H1 (cell line): ENCODE measurements at regions not wholly inside any gene's neighbourhood (a gene's known extent, or its start where the extent isn't known, plus 50 kb on each side); places are given as distances from the start of the nearest gene placed in this dataset.

Experiments used
- CTCF ChIA-PET: fragments of 300-600 bp; sonication (Branson Sonifier 250); formaldehyde crosslinking; loops from one replicate; lab custom pipeline; 2021; ENCODE audit not compliant: partially characterized antibody; lab: Charles Lee
- POLR2A ChIA-PET: fragments of 300-600 bp; sonication (Branson Sonifier 250); formaldehyde crosslinking; loops from one replicate; lab custom pipeline; 2021; ENCODE audit warnings: inconsistent platforms; ENCODE audit not compliant: partially characterized antibody; lab: Charles Lee
- DNase-seq, 2 experiments: peaks; one replicate each; pipeline versions ENCODE4 v3.0.0 to v3.0.0-alpha.2; 2010 to 2022; ENCODE audit warnings: low spot score in 2 of 2, low read depth in 1 of 2, mixed read lengths in 1 of 2
- FAIRE-seq: peaks from 2 replicates; lab custom pipeline; 2011; peaks lifted over from hg19 to GRCh38; lab: Jason Lieb, UNC
- H2AFZ ChIP-seq: 2 replicates; pipeline ENCODE4 v1.8.1; 2012; ENCODE audit warnings: low read length, inconsistent platforms
- H2AK5ac ChIP-seq: 2 replicates; pipeline ENCODE4 v1.6.1; 2013; ENCODE audit warnings: low read depth, low read length
- H2BK120ac ChIP-seq: replicated peaks from 2 replicates; pipeline ENCODE3; 2013; ENCODE audit warnings: low read depth, low read length, inconsistent platforms
- H2BK12ac ChIP-seq: 2 replicates; pipeline ENCODE4 v1.6.1; 2013; ENCODE audit warnings: low read depth, low read length
- H2BK15ac ChIP-seq: 2 replicates; pipeline ENCODE4 v1.6.1; 2013; ENCODE audit warnings: low read length
- H2BK20ac ChIP-seq: 2 replicates; pipeline ENCODE4 v1.6.1; 2013; ENCODE audit warnings: low read length
- H2BK5ac ChIP-seq: 2 replicates; pipeline ENCODE4 v1.6.1; 2013; ENCODE audit warnings: low read depth, low read length
- H3K14ac ChIP-seq: 2 replicates; pipeline ENCODE4 v1.6.1; 2013; ENCODE audit warnings: inconsistent platforms; ENCODE audit not compliant: insufficient read length
- H3K18ac ChIP-seq: 2 replicates; pipeline ENCODE4 v1.6.1; 2013; ENCODE audit warnings: low read length; ENCODE audit errors: extremely low read depth
- H3K23ac ChIP-seq: 2 replicates; pipeline ENCODE4 v1.6.1; 2013; ENCODE audit warnings: inconsistent platforms; ENCODE audit not compliant: insufficient read length
- H3K23me2 ChIP-seq: 2 replicates; pipeline ENCODE4 v1.6.1; 2013; ENCODE audit warnings: low read depth, low read length
- H3K27ac ChIP-seq: 2 replicates; pipeline ENCODE4 v1.6.1; 2011; ENCODE audit warnings: low read depth, low read length, inconsistent platforms
- H3K27me3 ChIP-seq, 4 experiments: replicated peaks in 1 of 4; 1 replicate in 1 of 4; 2 replicates in 3 of 4; pipeline versions ENCODE4 v1.6.1 to v1.8.1; 2011 to 2013; ENCODE audit warnings: low read length in 3 of 4, mild to moderate bottlenecking in 3 of 4, inconsistent platforms in 2 of 4, mixed read lengths in 2 of 4, moderate library complexity in 1 of 4; ENCODE audit not compliant: control insufficient read depth in 3 of 4, insufficient read depth in 3 of 4; ENCODE audit errors: extremely low read depth in 1 of 4
- H3K36me3 ChIP-seq, 4 experiments: 2 replicates each; pipeline versions ENCODE4 v1.6.1 to v1.8.1; 2011 to 2013; ENCODE audit warnings: mild to moderate bottlenecking in 4 of 4, low read length in 3 of 4, moderate library complexity in 2 of 4, control low read depth in 1 of 4, inconsistent platforms in 1 of 4; ENCODE audit not compliant: insufficient read depth in 4 of 4, control insufficient read depth in 2 of 4
- H3K4ac ChIP-seq: replicated peaks from 2 replicates; pipeline ENCODE3; 2013; ENCODE audit warnings: low read length, low read depth, mixed read lengths, inconsistent platforms; ENCODE audit not compliant: insufficient read length
- H3K4me1 ChIP-seq, 4 experiments: replicated peaks in 1 of 4; 1 replicate in 1 of 4; 2 replicates in 3 of 4; pipeline versions ENCODE4 v1.6.1 to v1.8.1; 2011 to 2013; ENCODE audit warnings: low read length in 3 of 4, inconsistent platforms in 2 of 4, mixed read lengths in 1 of 4; ENCODE audit not compliant: insufficient read depth in 4 of 4, control insufficient read depth in 3 of 4
- H3K4me2 ChIP-seq, 2 experiments: 2 replicates each; pipeline versions ENCODE4 v1.6.1 to v1.8.1; 2011 to 2013; ENCODE audit warnings: low read depth in 2 of 2, low read length in 2 of 2, control low read depth in 1 of 2, inconsistent platforms in 1 of 2, mild to moderate bottlenecking in 1 of 2; ENCODE audit not compliant: insufficient read depth in 1 of 2
- H3K4me3 ChIP-seq, 4 experiments: fragments of 200-600, 300-600 bp in 1 of 4; sonication (generic), shearing (Covaris generic), sonication (Bioruptor Twin) in 1 of 4; 2 replicates each; pipeline versions ENCODE4 v1.5.1 to v1.8.1; 2011 to 2016; ENCODE audit warnings: low read length in 4 of 4, low read depth in 3 of 4, control low read depth in 2 of 4, inconsistent platforms in 2 of 4, mild to moderate bottlenecking in 2 of 4, mixed read lengths in 1 of 4, moderate library complexity in 1 of 4; ENCODE audit not compliant: insufficient read depth in 2 of 4; ENCODE audit errors: extremely low read depth in 1 of 4
- H3K56ac ChIP-seq: replicated peaks from 2 replicates; pipeline ENCODE3; 2013; ENCODE audit warnings: low read depth, mild to moderate bottlenecking, mixed read lengths, low read length, inconsistent platforms; ENCODE audit not compliant: insufficient read length
- H3K79me1 ChIP-seq: 2 replicates; pipeline ENCODE4 v1.6.1; 2013; ENCODE audit warnings: low read depth, low read length, control low read depth
- H3K79me2 ChIP-seq, 2 experiments: 2 replicates each; pipeline versions ENCODE4 v1.6.1 to v1.8.1; 2012 to 2013; ENCODE audit warnings: low read length in 2 of 2, mild to moderate bottlenecking in 2 of 2, inconsistent platforms in 1 of 2; ENCODE audit not compliant: insufficient read depth in 2 of 2, control insufficient read depth in 1 of 2
- H3K9ac ChIP-seq, 4 experiments: replicated peaks in 1 of 4; 1 replicate in 1 of 4; 2 replicates in 3 of 4; pipeline versions ENCODE4 v1.6.1 to v1.8.1; 2011 to 2013; ENCODE audit warnings: low read depth in 3 of 4, low read length in 3 of 4, control low read depth in 2 of 4, mild to moderate bottlenecking in 2 of 4, moderate library complexity in 2 of 4, inconsistent platforms in 1 of 4; ENCODE audit errors: extremely low read depth in 1 of 4
- H3K9me3 ChIP-seq, 2 experiments: 2 replicates each; pipeline versions ENCODE4 v1.6.1 to v1.8.1; 2012 to 2013; ENCODE audit warnings: mild to moderate bottlenecking in 2 of 2, moderate library complexity in 2 of 2, control low read depth in 1 of 2, inconsistent platforms in 1 of 2, low read depth in 1 of 2, low read length in 1 of 2, mixed read lengths in 1 of 2; ENCODE audit not compliant: insufficient read depth in 2 of 2
- H4K20me1 ChIP-seq, 2 experiments: replicated peaks in 1 of 2; 2 replicates each; pipeline versions ENCODE3 to v1.8.1; 2011 to 2013; ENCODE audit warnings: inconsistent platforms in 2 of 2, low read length in 2 of 2, mild to moderate bottlenecking in 1 of 2; ENCODE audit not compliant: insufficient read depth in 2 of 2, control insufficient read depth in 1 of 2
- H4K5ac ChIP-seq: 2 replicates; pipeline ENCODE4 v1.6.1; 2013; ENCODE audit warnings: low read length, low read depth, mixed read lengths, inconsistent platforms; ENCODE audit not compliant: insufficient read length
- H4K8ac ChIP-seq: 2 replicates; pipeline ENCODE4 v1.8.0; 2013; ENCODE audit warnings: mild to moderate bottlenecking, moderate library complexity, low read length, inconsistent platforms; ENCODE audit not compliant: insufficient read depth; ENCODE audit errors: extremely low read depth
- H4K91ac ChIP-seq: replicated peaks from 2 replicates; pipeline ENCODE3; 2013; ENCODE audit warnings: low read length, mixed read lengths, inconsistent platforms; ENCODE audit not compliant: insufficient read length
- CBX5 ChIP-seq: fragments of 300-800, 300-1000 bp; sonication (generic); IDR thresholded peaks from 2 replicates; pipeline ENCODE4 v1.7.1; 2016; ENCODE audit warnings: antibody characterized with exemption, low read length, low read depth
- FOSL1 ChIP-seq: IDR thresholded peaks from 2 replicates; pipeline ENCODE4 v1.6.1; 2011; ENCODE audit warnings: mild to moderate bottlenecking, low read depth, low read length, moderate library complexity; ENCODE audit not compliant: insufficient read depth
- KDM4A ChIP-seq: IDR thresholded peaks from one replicate; pipeline ENCODE4 v1.7.1; 2012; ENCODE audit warnings: low read depth, mild to moderate bottlenecking, moderate library complexity, low read length, inconsistent platforms; ENCODE audit not compliant: severe bottlenecking
- RXRA ChIP-seq: IDR thresholded peaks from 2 replicates; pipeline ENCODE4 v1.6.1; 2011; ENCODE audit warnings: low read depth, mild to moderate bottlenecking, low read length, moderate library complexity; ENCODE audit not compliant: insufficient read depth
- TBP ChIP-seq: IDR thresholded peaks from 2 replicates; pipeline ENCODE4 v1.6.1; 2011; ENCODE audit warnings: low read depth, low read length, improper control_type of control experiment
- TEAD4 ChIP-seq: IDR thresholded peaks from 2 replicates; pipeline ENCODE4 v1.6.1; 2012; ENCODE audit warnings: low read depth, low read length, inconsistent platforms, mixed read lengths
- WGBS, 2 experiments: shearing (Covaris generic) in 1 of 2; methylation state at CpG; one replicate each; pipeline versions ENCODE4 v1.1.6 to v1.1.7; 2013 to 2015; ENCODE audit warnings: low lambda C conversion rate in 2 of 2, mixed read lengths in 2 of 2, inconsistent platforms in 1 of 2, low coverage in 1 of 2, missing lambda C conversion rate in 1 of 2; ENCODE audit not compliant: insufficient replicate concordance in 2 of 2, insufficient coverage in 1 of 2, insufficient read length in 1 of 2; ENCODE audit errors: extremely low coverage in 1 of 2, missing lambda C conversion rate in 1 of 2; 5-methylcytosine and 5-hydroxymethylcytosine counted together
- TF ChIP-seq, protein P1 (sequence below), 3 experiments: IDR thresholded peaks; 1 replicate in 2 of 3; 2 replicates in 1 of 3; pipeline versions ENCODE4 v1.5.1 to v1.6.1; 2011; ENCODE audit warnings: low read length in 3 of 3, mild to moderate bottlenecking in 3 of 3, inconsistent platforms in 2 of 3, low read depth in 1 of 3, moderate library complexity in 1 of 3; ENCODE audit not compliant: insufficient read depth in 1 of 3; ENCODE audit errors: control extremely low read depth in 1 of 3

DNA sequence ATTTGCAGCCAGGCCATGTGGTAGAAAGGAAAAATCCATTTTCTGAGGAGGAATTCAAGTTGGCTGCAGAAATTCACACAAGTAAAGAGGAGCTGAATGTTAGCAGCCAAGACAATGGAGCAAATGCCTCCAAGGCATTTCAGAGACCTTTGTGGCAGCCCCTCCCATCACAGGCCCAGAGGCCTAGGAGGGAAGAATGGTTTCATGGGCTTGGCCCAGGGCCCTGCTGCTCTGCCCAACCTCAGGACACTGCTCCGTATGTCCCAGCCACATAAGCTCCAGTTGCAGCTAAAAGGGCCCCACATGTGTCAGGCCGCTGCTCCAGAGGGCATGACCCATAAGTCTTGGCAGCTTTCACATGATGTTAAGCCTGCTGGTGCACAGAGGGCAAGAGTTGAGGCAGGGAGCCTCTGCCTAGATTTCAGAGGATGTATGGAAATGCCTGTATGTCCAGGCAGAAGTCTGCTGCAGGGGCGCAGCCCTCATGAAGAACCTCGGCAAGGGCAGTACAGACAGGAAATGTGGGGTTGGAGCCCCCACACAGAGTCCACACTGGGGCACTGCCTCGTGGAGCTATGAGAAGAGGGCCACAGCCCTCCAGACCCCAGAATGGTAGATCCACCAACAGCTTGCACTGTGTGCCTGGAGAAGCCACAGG lies 144.2 kb upstream of the EPB41L4A start:
- FAIRE-seq, result no peak
- WGBS, 2 experiments, result 76% methylated on average over 5 of the region's 5 CpGs; no CpG with 5 or more reads in 1 of the 2 experiments
- H3K9ac ChIP-seq, result no peak overlapping the region

More for the DNA sequence above, 144.2 kb upstream of the EPB41L4A start:
- POLR2A ChIA-PET, result no interaction called here
- no peak for TF ChIP-seq TEAD4
- TF ChIP-seq FOSL1, result no peak
- TF ChIP-seq CBX5, result peak; percentile 66; the same call in 1 of the 2 replicates
- TF ChIP-seq KDM4A, result no peak
- TF ChIP-seq, protein P1, sequence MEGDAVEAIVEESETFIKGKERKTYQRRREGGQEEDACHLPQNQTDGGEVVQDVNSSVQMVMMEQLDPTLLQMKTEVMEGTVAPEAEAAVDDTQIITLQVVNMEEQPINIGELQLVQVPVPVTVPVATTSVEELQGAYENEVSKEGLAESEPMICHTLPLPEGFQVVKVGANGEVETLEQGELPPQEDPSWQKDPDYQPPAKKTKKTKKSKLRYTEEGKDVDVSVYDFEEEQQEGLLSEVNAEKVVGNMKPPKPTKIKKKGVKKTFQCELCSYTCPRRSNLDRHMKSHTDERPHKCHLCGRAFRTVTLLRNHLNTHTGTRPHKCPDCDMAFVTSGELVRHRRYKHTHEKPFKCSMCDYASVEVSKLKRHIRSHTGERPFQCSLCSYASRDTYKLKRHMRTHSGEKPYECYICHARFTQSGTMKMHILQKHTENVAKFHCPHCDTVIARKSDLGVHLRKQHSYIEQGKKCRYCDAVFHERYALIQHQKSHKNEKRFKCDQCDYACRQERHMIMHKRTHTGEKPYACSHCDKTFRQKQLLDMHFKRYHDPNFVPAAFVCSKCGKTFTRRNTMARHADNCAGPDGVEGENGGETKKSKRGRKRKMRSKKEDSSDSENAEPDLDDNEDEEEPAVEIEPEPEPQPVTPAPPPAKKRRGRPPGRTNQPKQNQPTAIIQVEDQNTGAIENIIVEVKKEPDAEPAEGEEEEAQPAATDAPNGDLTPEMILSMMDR (IDR thresholded peaks at IDR 0.05; ENCODE audit: control extremely low read depth in 1 of 3, insufficient read depth in 1 of 3, low read depth in 1 of 3, low read length in 3 of 3), result no peak
- TF ChIP-seq RXRA, result no peak
- no peak for TF ChIP-seq TBP
- TF ChIP-seq, all 59 proteins: peak for 1
- no peak overlapping the region for H3K56ac ChIP-seq
- H2BK15ac ChIP-seq, result no peak overlapping the region
- H2BK20ac ChIP-seq, result no peak overlapping the region
- H3K27ac ChIP-seq, result no peak overlapping the region
- no peak overlapping the region for H3K14ac ChIP-seq
- no peaks in the 10 kb centered on the region for H4K20me1 ChIP-seq
- H2BK5ac ChIP-seq, result no peak overlapping the region
- no peak overlapping the region for H4K91ac ChIP-seq
- H3K79me1 ChIP-seq, result no peaks in the 10 kb centered on the region
- H3K4me2 ChIP-seq, result no peak overlapping the region
- H2AFZ ChIP-seq, result no peak overlapping the region
- no peak overlapping the region for H3K4ac ChIP-seq
- H3K79me2 ChIP-seq, result no peaks in the 10 kb centered on the region
- H2BK120ac ChIP-seq, result no peak overlapping the region
- no peaks in the 10 kb centered on the region for H3K27me3 ChIP-seq
- no peaks in the 10 kb centered on the region for H3K23me2 ChIP-seq
- no peak overlapping the region for H2BK12ac ChIP-seq
- no peak overlapping the region for H3K4me3 ChIP-seq
- H3K4me1 ChIP-seq, result no peaks in the 10 kb centered on the region
- H2AK5ac ChIP-seq, result no peak overlapping the region
- CTCF ChIA-PET, result interaction anchor here (0.6 to 2.6 kb wide), 4 partner anchors 11 to 125 kb away, joined by 3 to 6 read pairs (median 4); no protein-coding TSS in a partner anchor
- no peaks in the 10 kb centered on the region; a peak in 1 of 8 replicates for H3K36me3 ChIP-seq
- H4K5ac ChIP-seq, result no peak overlapping the region
- DNase-seq, result no peak
- H3K9me3 ChIP-seq, result peaks cover 20 to 26% of the 10 kb centered on the region in 2 experiments
- no peak overlapping the region for H3K23ac ChIP-seq
- H3K18ac ChIP-seq, result no peak overlapping the region
- no peak overlapping the region for H4K8ac ChIP-seq
